Endodermal cell (in vitro differentiated cells): ENCODE measurements at regions not wholly inside any gene's neighbourhood (a gene's known extent, or its start where the extent isn't known, plus 50 kb on each side); places are given as distances from the start of the nearest gene placed in this dataset.

ENCODE experiments used
- DNase-seq: peaks from one replicate; pipeline ENCODE4 v3.0.0-alpha.2; 2017
- H3K27ac ChIP-seq: 2 replicates; pipeline ENCODE4 v1.5.1; 2013; ENCODE audit warnings: mild to moderate bottlenecking, low read depth, low read length, moderate library complexity
- H3K27me3 ChIP-seq: 2 replicates; pipeline ENCODE4 v1.6.1; 2013; ENCODE audit warnings: mild to moderate bottlenecking, low read length, moderate library complexity; ENCODE audit not compliant: insufficient read depth, control insufficient read depth, poor library complexity, severe bottlenecking
- H3K36me3 ChIP-seq: 2 replicates; pipeline ENCODE4 v1.7.0; 2013; ENCODE audit warnings: mild to moderate bottlenecking, low read length, moderate library complexity; ENCODE audit not compliant: control insufficient read depth, insufficient read depth
- H3K4me1 ChIP-seq: one replicate; pipeline ENCODE4 v1.7.0; 2013; ENCODE audit warnings: low read length; ENCODE audit not compliant: control insufficient read depth, insufficient read depth
- H3K4me3 ChIP-seq: 2 replicates; pipeline ENCODE4 v1.5.1; 2013; ENCODE audit warnings: mild to moderate bottlenecking, low read length, moderate library complexity
- H3K9ac ChIP-seq: 2 replicates; pipeline ENCODE4 v1.6.1; 2013; ENCODE audit warnings: mild to moderate bottlenecking, low read length, moderate library complexity; ENCODE audit not compliant: poor library complexity, severe bottlenecking; ENCODE audit errors: extremely low read depth
- H3K9me3 ChIP-seq: 2 replicates; pipeline ENCODE4 v1.6.1; 2013; ENCODE audit warnings: mild to moderate bottlenecking, low read length, moderate library complexity; ENCODE audit not compliant: control insufficient read depth
- H3K27ac Mint-ChIP-seq: 2 replicates; pipeline ENCODE4 v1.8.0; 2020; ENCODE audit warnings: mixed read lengths
- H3K27me3 Mint-ChIP-seq: 2 replicates; pipeline ENCODE4 v1.8.0; 2021; ENCODE audit warnings: mild to moderate bottlenecking, mixed read lengths; ENCODE audit not compliant: insufficient read depth
- H3K36me3 Mint-ChIP-seq: 2 replicates; pipeline ENCODE4 v1.8.0; 2020; ENCODE audit warnings: low read depth, mixed read lengths
- H3K4me1 Mint-ChIP-seq: 2 replicates; pipeline ENCODE4 v1.8.0; 2020; ENCODE audit warnings: mixed read lengths
- H3K4me3 Mint-ChIP-seq: 2 replicates; pipeline ENCODE4 v1.8.0; 2020; ENCODE audit warnings: mild to moderate bottlenecking, moderate library complexity, mixed read lengths
- H3K9me3 Mint-ChIP-seq: 2 replicates; pipeline ENCODE4 v1.8.0; 2020; ENCODE audit warnings: mild to moderate bottlenecking, mixed read lengths
- WGBS, 2 experiments: methylation state at CpG; one replicate each; pipeline versions ENCODE4 v1.1.5 to v1.1.7; 2013; ENCODE audit warnings: missing lambda C conversion rate in 2 of 2, mixed read lengths in 1 of 2; ENCODE audit not compliant: insufficient coverage in 1 of 2, insufficient read length in 1 of 2; 5-methylcytosine and 5-hydroxymethylcytosine counted together
- TF ChIP-seq, protein P1 (sequence below): fragments of 200-600 bp; sonication (generic); conservative IDR thresholded peaks from 2 replicates; pipeline ENCODE4 v1.5.0; 2021; ENCODE audit warnings: antibody characterized with exemption, mild to moderate bottlenecking

DNA sequence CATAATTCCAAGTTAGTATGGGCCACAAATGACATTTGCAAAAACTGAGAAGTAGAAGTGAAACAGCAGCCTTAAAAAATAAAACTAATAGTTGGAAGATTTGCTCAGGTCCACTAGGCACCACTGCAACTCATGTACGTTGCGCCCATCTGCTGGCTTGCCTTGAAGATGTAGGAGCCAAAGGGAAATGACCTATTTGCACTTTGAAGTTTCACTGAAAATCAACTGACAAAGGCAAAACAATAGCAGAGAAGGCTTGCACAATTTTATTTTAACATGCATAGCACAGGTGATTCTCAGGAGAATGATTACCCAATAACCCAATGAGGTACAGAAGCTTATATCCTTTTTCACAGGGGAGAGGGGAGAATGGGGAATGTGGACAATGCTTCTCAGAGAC is 170.1 kb upstream of the USP25 start:
- Histone ChIP-seq H3K9me3 (peaks cover 19% of the 10 kb centered on the region), H3K9ac (no peak overlapping the region), H3K27me3 (peaks cover 49% of the 10 kb centered on the region), H3K36me3 (no peaks in the 10 kb centered on the region), H3K4me1 (no peaks in the 10 kb centered on the region), H3K27ac (no peak overlapping the region), H3K4me3 (no peak overlapping the region)
- no peaks in the 10 kb centered on the region for H3K36me3 Mint-ChIP-seq
- TF ChIP-seq, protein P1, sequence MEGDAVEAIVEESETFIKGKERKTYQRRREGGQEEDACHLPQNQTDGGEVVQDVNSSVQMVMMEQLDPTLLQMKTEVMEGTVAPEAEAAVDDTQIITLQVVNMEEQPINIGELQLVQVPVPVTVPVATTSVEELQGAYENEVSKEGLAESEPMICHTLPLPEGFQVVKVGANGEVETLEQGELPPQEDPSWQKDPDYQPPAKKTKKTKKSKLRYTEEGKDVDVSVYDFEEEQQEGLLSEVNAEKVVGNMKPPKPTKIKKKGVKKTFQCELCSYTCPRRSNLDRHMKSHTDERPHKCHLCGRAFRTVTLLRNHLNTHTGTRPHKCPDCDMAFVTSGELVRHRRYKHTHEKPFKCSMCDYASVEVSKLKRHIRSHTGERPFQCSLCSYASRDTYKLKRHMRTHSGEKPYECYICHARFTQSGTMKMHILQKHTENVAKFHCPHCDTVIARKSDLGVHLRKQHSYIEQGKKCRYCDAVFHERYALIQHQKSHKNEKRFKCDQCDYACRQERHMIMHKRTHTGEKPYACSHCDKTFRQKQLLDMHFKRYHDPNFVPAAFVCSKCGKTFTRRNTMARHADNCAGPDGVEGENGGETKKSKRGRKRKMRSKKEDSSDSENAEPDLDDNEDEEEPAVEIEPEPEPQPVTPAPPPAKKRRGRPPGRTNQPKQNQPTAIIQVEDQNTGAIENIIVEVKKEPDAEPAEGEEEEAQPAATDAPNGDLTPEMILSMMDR = no peak
- peaks cover 15% of the 10 kb centered on the region for H3K9me3 Mint-ChIP-seq
- WGBS, 2 experiments = 95 to 96% methylated on average over 2 of the region's 2 CpGs
- peaks cover 36% of the 10 kb centered on the region for H3K4me1 Mint-ChIP-seq
- no peak for DNase-seq
- peaks cover 50% of the 10 kb centered on the region for H3K27me3 Mint-ChIP-seq
- H3K4me3 Mint-ChIP-seq = no peak overlapping the region
- no peak overlapping the region for H3K27ac Mint-ChIP-seq

DNA sequence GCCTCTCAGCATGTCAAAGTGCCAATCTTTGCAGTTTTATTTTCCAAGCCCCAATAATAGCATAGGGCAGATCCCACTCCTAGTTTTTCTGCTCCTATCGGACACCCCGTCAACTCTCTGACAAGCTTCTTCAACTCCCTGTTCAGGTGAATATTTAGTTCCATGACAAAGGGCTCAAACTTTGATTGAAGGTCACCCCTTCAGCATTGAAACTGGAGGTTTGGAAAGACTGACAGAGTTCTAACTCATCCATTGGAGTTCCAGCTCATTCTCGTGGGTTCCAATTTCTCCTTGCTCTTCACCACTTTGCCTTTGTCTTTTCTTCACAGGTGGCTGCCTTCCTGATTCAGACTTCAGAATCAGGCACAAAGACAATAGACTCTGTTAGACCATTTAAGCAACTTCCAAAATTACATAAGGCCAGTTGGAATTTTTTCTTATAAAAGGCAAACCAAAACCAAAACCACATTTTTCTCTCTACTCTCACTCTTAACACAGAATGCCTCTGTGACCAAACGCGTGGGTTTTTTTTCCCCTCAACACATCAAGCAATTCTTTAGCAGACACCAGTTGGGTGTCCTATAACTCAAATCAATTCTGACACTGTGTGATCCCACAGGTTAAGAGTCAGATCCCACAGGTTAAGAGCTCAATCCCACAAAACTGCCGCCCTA is 169.3 kb upstream of the USP25 start:
- no peaks in the 10 kb centered on the region for H3K36me3 ChIP-seq
- TF ChIP-seq, protein P1 = no peak
- no peak overlapping the region for H3K27ac ChIP-seq
- peaks cover 19% of the 10 kb centered on the region for H3K9me3 ChIP-seq
- H3K4me3 ChIP-seq = no peak overlapping the region
- H3K4me1 ChIP-seq = peaks cover 3% of the 10 kb centered on the region
- Mint-ChIP-seq H3K36me3 (no peaks in the 10 kb centered on the region), H3K4me3 (no peak overlapping the region), H3K27ac (no peak overlapping the region), H3K4me1 (peaks cover 44% of the 10 kb centered on the region), H3K27me3 (peaks cover 50% of the 10 kb centered on the region), H3K9me3 (peaks cover 15% of the 10 kb centered on the region)
- 93 to 94% methylated on average over 4 to 6 of the region's 6 CpGs for WGBS, 2 experiments
- peaks cover 49% of the 10 kb centered on the region for H3K27me3 ChIP-seq
- DNase-seq = no peak
- no peak overlapping the region for H3K9ac ChIP-seq

DNA sequence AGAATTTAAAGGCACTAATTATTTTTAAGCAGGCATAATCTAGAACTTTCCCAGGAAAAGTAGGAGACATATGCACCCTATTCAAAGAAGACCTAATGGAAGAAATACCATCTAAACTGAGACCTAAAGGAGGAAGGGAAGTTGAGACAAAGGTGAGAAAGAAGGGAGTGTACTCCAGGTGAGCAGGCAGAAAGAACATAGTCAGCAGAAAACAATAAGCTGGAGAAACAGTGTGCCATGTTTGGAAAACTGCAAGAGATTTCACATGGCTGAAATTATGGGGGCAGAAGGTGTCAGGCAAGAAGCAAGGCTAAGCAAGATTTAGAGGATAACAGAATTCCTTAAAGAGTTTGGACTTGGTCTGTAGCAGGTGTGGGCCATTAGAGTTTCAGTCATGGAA is 167.0 kb upstream of the USP25 start:
- TF ChIP-seq, protein P1 = no peak
- H3K4me3 ChIP-seq = no peak overlapping the region
- no peak for DNase-seq
- H3K27ac ChIP-seq = no peak overlapping the region
- Mint-ChIP-seq H3K4me1 (peaks cover 61% of the 10 kb centered on the region), H3K36me3 (no peaks in the 10 kb centered on the region), H3K9me3 (peaks cover 11% of the 10 kb centered on the region), H3K4me3 (no peak overlapping the region), H3K27ac (no peak overlapping the region), H3K27me3 (peaks cover 51% of the 10 kb centered on the region)
- H3K36me3 ChIP-seq = no peaks in the 10 kb centered on the region
- peaks cover 49% of the 10 kb centered on the region for H3K27me3 ChIP-seq
- H3K4me1 ChIP-seq = peaks cover 3% of the 10 kb centered on the region
- peaks cover 12% of the 10 kb centered on the region for H3K9me3 ChIP-seq
- no peak overlapping the region for H3K9ac ChIP-seq
